ENCODE measurements at regions not wholly inside any gene's neighbourhood (a gene's known extent, or its start where the extent isn't known, plus 50 kb on each side); places are given as distances from the start of the nearest gene placed in this dataset.

DNA sequence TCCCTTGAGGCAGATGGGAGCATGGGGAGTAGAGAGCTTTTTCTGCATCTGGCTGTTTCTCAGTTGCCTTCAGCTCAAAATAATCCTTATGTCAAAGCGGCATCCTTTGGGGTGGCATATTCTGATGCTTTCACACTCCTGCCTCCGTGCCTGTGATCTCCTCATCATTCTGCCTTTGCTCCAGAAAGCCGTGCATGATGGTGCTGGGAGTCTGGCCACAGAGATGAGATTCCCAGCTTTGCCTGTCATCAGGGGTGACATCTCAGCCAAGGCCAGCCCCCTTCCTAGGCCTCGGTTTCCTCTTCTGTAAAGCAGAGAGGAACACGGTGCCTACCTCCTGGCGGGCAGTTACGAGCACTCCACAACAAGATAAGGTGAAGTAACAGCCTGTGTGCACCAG, 96.3 kb upstream of the ALDH1A3 start:
- RAD21 ChIA-PET (ENCODE audit: low non-redundant PET in 1 of 2, low total read pairs in 2 of 2, uncharacterized antibody in 2 of 2, unreplicated experiment in 2 of 2): no interaction called here
- POLR2A ChIA-PET: no interaction called here
- H2AFZ ChIP-seq (ENCODE audit: low read depth, low read length, poor library complexity, severe bottlenecking): no peak overlapping the region
- H3K4me2 ChIP-seq (ENCODE audit: low read length): no peak overlapping the region
- no peaks in the 10 kb centered on the region for H3K9me2 ChIP-seq (ENCODE audit: insufficient read depth)
- ATAC-seq (no peak), DNase-seq (ENCODE audit: low read depth, low spot score) (no peak)
- no peak for TF ChIP-seq RAD21 (IDR thresholded peaks at IDR 0.05; ENCODE audit: low read depth)
- TF ChIP-seq SP1 (IDR thresholded peaks at IDR 0.05; ENCODE audit: low read depth): no peak
- TF ChIP-seq SIN3A (IDR thresholded peaks at IDR 0.05; ENCODE audit: low read depth): no peak
- no peak for TF ChIP-seq EZH2 (IDR thresholded peaks at IDR 0.05)
- intact Hi-C loops (cut with micrococcal nuclease): no loop called here
- no peaks in the 10 kb centered on the region for H4K20me1 ChIP-seq (ENCODE audit: insufficient read depth)
- H3K4me1 ChIP-seq (ENCODE audit: control insufficient read depth in 1 of 2, insufficient read depth in 2 of 2, low read length in 2 of 2): peaks cover 0 to 25% of the 10 kb centered on the region in 2 experiments; a peak in 2 of 4 replicates
- H3K27me3 ChIP-seq (ENCODE audit: insufficient read depth, low read length): no peaks in the 10 kb centered on the region
- CTCF ChIA-PET: no interaction called here
- H3K4me3 ChIP-seq (replicated peaks in 1 of 2; ENCODE audit: low read depth in 1 of 2, low read length in 2 of 2): no peak overlapping the region
- no peaks in the 10 kb centered on the region for H3K79me2 ChIP-seq (ENCODE audit: insufficient read depth, low read length)
- BruUV-seq (replicated peaks): no TSS peak
- H3K36me3 ChIP-seq (ENCODE audit: control insufficient read depth in 1 of 2, insufficient read depth in 2 of 2, low read length in 2 of 2): no peaks in the 10 kb centered on the region
- no peak overlapping the region for H3K27ac ChIP-seq (ENCODE audit: low read depth, low read length)
- H3K9ac ChIP-seq (ENCODE audit: low read length): no peak overlapping the region
- no peaks in the 10 kb centered on the region for H3K9me3 ChIP-seq (ENCODE audit: control insufficient read depth in 1 of 2, insufficient read depth in 1 of 2, low read depth in 1 of 2, low read length in 2 of 2)

GRCh38 chr15:100783760-100784492, 95.7 kb upstream of the ALDH1A3 start:
- TF ChIP-seq REST (IDR thresholded peaks at IDR 0.05; ENCODE audit: low read depth) (no peak), CEBPB (IDR thresholded peaks at IDR 0.05; ENCODE audit: low read depth) (no peak), CBX3 (IDR thresholded peaks at IDR 0.05; ENCODE audit: low read depth) (no peak), JUND (IDR thresholded peaks at IDR 0.05) (no peak), RAD21 (IDR thresholded peaks at IDR 0.05; ENCODE audit: low read depth) (no peak), ZFX (IDR thresholded peaks at IDR 0.05) (no peak), YY1 (IDR thresholded peaks at IDR 0.05; ENCODE audit: extremely low read depth, insufficient replicate concordance, low read depth, low read length) (no peak), POLR2A (IDR thresholded peaks at IDR 0.05; ENCODE audit: borderline replicate concordance, extremely low read depth, insufficient read depth, insufficient read length) (no peak)
- Histone ChIP-seq H3K9me3 (ENCODE audit: control insufficient read depth in 1 of 2, insufficient read depth in 1 of 2, low read depth in 1 of 2, low read length in 2 of 2) (no peaks in the 10 kb centered on the region), H3K9me2 (ENCODE audit: insufficient read depth) (no peaks in the 10 kb centered on the region), H3K79me2 (ENCODE audit: insufficient read depth, low read length) (no peaks in the 10 kb centered on the region), H3K4me2 (ENCODE audit: low read length) (no peak overlapping the region), H3K27ac (ENCODE audit: low read depth, low read length) (no peak overlapping the region), H3K36me3 (ENCODE audit: control insufficient read depth in 1 of 2, insufficient read depth in 2 of 2, low read length in 2 of 2) (no peaks in the 10 kb centered on the region), H3K4me1 (ENCODE audit: control insufficient read depth in 1 of 2, insufficient read depth in 2 of 2, low read length in 2 of 2) (peaks cover 0 to 25% of the 10 kb centered on the region in 2 experiments; a peak in 2 of 4 replicates), H4K20me1 (ENCODE audit: insufficient read depth) (no peaks in the 10 kb centered on the region), H3K4me3 (replicated peaks in 1 of 2; ENCODE audit: low read depth in 1 of 2, low read length in 2 of 2) (no peak overlapping the region), H2AFZ (ENCODE audit: low read depth, low read length, poor library complexity, severe bottlenecking) (no peak overlapping the region), H3K9ac (ENCODE audit: low read length) (no peak overlapping the region), H3K27me3 (ENCODE audit: insufficient read depth, low read length) (no peaks in the 10 kb centered on the region)
- BruUV-seq (replicated peaks): no TSS peak
- ChIA-PET CTCF (no interaction called here), RAD21 (ENCODE audit: low non-redundant PET in 1 of 2, low total read pairs in 2 of 2, uncharacterized antibody in 2 of 2, unreplicated experiment in 2 of 2) (no interaction called here), POLR2A (no interaction called here)
- intact Hi-C loops (cut with micrococcal nuclease): no loop called here
- no peak for ATAC-seq
- DNase-seq (ENCODE audit: low read depth, low spot score): no peak
